Skeletal muscle cell (primary cell): ENCODE measurements at regions not wholly inside any gene's neighbourhood (a gene's known extent, or its start where the extent isn't known, plus 50 kb on each side); places are given as distances from the start of the nearest gene placed in this dataset.

Experiments used
- DNase-seq: peaks from one replicate; pipeline ENCODE4 v3.0.0-alpha.2; 2010; ENCODE audit warnings: low read depth
- H3K4me3 ChIP-seq: 2 replicates; pipeline ENCODE4 v1.5.1; 2011; ENCODE audit warnings: low read depth, mild to moderate bottlenecking, control low read depth, low read length, moderate library complexity

DNA sequence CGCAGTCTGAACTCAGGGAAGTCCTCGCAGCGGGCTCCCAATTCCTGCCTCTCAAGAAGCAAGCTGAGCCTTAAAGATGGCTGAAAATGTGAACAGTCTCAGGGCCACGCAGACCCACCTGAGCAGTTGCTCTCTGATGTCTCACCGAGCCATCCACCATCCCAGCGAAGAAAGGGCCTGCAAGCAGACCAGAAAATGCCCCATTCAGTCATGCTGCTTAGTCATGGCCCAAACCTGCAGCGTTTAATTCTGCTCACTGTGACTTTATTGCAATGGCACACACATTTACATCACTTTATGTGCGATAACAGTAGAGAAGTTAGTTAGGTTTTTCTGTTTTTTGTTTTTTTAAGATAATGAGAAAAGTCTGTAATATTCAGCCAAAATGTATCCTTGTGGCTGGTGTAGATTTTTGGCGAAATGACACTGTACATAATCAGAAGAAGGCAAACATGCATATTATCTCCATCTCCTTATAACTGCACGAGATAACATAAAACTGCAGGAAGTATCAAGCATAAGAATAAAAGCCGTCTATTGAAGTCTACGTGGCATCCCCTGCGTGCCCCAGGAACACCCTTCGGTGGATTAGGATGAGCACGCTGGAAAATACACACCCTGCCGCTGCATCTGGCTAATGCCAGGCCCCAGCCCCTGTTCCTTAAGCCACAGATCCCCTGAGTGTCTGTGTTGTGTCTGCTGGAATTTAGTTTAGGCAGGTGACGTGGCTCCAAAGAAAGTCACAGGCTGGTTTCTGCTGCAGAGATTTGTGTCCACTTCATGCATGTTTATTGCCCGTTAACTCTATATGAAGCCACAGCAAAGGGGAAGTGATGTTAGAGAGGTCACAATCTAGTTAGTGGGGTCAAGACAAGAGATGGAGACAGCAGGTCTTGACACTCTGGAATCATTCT lies 119.8 kb upstream of the IRF2BP2 start:
- no peak overlapping the region for H3K4me3 ChIP-seq
- no peak for DNase-seq

DNA sequence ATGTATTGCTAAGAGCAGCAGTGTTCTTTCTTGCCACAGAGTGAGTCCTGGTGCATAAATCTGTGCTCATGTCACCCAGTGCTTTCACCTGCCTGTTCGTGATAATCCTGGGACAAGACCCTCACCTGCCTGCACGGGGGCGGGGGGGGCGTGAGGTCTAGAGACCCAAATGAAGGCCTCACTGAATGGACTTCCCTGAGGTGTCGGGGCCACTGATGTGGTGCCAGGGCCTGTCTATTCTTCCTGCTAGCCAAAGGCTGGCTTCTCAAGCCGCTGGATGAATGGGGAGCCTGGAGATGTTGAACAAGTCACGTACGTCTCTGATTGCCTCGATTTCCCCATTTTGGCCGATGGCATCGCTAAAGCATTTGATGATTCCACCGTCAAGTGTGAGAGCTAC lies 118.8 kb upstream of the IRF2BP2 start:
- DNase-seq = no peak
- no peak overlapping the region for H3K4me3 ChIP-seq

DNA sequence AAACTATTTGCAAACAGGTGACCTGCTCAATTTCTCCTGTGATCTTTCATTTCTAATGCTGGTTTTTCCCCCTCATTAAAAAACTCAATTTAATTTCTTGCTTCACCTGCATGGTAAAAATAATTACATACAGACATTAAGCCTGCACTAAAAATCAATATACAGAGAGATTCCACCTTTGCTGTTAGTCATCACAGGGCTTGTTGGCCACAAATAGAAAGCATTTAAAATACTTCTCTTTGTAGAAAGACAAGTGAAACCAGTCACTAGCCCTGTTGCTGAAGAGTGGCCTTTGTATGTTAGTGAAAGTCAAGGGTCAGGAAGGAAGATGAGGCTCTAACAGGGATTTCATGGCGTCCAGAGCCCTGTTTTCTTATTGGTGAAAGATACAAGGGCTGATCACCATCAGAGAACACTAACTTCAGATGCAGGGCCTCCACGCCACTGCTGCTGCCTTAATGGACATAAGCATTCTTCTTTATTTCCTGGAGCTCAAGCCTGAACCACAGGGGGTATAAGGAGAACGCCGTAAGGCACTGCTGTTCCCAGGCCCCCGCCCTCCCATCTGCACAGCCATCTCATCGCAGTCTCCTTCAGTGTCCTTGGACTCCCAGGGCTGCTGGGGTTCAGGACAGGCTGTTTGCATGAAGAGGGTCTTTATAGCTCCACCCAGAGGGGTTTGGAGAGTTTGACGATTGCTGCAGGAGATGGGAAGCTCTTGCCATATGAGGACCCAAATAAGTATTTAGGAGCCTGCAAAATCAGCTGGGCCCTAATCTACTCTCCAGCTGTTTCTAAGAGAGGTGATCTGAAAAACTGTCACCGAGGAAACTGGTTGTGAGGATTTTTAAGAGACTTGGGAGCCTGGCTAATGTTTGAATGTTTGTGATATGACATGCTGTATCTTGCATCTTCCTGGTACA lies 117.3 kb upstream of the IRF2BP2 start:
- DNase-seq = no peak
- H3K4me3 ChIP-seq = no peak overlapping the region

DNA sequence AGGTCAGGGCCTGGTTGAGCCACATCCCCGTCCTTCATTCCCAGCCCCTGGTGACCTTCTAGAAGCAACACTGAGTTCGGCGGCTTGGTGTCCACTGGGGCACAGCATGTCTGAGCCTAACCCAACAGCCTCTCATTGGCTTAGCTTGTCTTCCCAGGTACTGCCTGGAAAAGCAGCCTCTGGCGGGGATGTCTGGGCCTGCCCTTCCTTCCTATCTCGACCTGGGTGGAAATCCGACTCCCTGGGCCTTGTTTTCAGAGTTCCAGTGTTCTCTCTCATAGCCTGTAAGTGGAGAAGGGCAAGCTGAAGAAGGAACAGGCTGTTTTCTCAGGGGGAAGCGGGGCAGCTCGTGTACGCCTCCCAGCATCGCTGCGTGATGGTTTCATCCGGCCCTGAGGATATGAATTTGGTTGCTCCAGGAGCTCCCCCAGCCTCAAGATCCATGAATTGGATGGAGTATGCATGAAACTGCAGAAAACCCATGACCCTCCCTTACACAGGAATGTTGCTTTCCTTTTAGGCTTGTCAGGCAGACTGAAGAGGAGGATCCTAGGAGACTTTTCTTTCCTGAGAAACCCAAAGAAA lies 116.5 kb upstream of the IRF2BP2 start:
- DNase-seq = peak; percentile 44

DNA sequence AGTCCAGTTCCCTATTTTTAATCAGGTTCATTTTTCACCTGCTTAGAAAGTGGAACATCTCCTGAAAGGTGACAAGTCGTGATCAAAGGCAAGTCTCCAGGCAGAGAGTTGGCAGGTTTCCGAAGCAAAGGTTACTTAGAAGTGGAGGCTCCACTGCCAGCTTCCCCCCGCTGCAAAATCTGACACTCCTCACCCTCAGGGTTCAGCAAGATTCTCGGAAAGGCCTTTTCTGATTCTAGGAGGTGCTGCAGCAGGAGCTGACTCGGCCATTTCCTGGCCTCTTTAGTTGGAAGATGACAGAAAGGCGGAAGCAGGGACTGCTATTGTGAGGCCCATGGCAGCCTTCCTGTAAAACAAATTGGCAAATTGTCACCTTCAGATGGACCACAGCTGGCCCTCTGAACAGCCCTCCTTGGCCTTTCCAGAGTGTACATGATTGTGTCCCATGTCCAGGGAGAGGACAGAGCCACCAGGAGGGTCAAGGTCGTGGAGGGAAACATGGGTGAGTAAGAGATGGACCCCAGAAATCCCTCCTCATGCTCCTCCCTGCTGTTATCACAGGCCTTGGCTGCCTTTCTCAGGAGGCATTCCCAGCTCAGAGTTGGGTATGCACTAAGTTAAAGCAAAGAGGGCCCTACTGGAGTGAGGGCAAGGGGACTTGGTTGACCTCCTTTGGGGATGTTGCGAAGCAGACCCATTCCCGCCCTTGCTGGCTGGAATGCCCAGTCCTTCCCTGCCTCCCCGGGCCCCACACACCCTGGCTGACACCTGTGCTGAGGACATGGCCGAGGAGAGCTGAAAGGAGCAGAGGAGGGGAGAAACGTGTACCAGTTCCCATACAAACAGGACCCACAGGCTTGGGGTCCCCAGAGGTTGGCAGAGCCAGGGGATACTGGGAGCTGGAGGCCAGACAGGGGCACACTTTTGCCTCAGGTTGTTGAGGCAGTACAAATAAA lies 115.5 kb upstream of the IRF2BP2 start:
- no peak for DNase-seq

More for the DNA sequence above, 116.5 kb upstream of the IRF2BP2 start:
- no peak overlapping the region for H3K4me3 ChIP-seq

DNA sequence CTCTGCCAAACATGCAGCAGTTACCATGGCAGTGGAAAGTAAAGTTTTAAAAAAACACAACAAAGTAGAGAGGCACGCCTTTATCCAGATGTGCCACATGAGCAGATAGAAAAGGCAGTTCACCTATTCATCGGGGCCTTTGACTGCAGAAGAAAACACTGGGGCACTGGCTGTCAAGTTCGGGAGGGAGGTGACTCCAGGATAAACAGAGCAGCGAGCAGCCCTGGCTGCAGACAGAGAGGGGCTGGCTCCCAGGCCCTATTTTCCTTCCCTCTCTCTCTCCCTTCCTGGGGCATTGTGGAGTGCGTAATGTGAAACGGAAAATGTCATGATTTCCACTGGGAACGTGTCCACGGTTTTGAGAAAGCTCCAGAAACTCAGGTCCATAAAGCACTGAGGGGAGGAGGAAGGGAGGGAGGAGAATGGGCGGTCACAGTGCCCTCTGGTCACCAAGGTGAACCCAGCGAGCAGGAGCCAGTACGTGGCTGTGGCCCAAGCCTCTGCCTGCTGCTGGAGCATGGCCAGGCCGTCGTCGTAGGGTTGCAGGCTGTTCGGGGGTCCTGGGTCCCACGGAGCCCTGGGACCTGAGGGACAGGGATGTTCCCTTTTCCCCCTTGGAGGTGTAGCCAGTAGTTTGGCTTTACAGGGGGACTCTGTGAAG lies 114.7 kb upstream of the IRF2BP2 start:
- peak overlapping the region; percentile 23 for H3K4me3 ChIP-seq

More for the DNA sequence above, 115.5 kb upstream of the IRF2BP2 start:
- H3K4me3 ChIP-seq = no peak overlapping the region

DNA sequence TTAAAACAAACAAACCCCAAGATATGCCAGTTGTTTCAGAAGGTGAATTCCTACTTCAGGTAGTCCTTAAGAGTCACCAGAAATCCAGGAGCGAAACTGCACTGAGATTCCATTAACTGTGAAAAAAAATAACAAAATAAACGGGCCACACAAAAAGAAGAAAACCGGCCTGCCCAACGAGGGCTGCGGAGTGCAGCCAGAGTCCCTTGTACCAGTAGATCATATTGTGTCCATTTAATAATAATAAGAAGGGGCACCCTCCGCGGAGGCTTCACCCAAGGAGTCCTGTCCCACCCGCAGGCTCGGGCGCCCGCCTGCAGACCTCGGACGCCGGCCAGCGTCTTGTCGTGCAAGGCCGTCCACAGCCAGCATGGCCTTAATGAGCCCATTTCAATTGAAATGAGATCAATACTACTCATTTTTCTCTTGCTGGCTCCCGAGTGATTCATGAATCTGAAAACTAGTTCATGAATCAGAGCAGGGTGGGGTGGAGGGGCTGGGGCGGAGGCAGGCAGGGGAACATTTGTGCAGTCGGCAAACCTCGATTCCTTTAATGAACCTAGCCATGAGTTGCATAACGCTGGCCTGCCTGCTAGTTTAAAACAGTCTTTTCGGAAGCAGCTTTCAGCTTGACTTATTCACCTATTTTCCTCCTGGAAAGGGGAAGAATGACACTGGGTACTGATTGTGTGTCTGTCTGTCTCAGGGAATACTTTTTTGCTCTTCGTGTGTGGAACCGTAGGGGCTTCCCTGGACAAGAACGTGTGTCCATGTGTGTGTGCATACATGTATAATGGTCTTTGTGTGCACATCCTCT lies 113.1 kb upstream of the IRF2BP2 start:
- DNase-seq = peak; percentile 92
- no peak overlapping the region for H3K4me3 ChIP-seq

More for the DNA sequence above, 114.7 kb upstream of the IRF2BP2 start:
- no peak for DNase-seq

DNA sequence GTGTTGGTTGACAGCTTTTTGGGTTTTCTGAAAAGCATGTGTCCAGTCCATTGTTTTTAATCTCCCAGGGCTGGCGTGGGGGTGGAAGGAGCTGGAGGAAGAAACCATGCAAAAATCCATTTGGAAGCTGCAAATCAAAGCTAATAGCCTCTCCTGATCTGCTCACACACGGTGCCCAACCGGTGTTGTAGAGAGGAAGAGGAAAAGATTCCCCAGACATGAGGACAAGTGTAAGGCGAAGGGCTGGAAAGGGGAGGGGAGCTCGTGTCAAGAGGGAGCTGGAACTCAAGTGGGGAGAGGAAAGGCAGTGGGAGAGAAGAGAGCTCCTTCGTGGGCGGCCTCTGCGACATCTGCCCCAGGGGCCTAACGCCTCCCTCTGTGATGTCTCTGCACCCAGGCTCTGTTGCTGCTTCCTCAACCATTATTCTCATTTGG lies 112.3 kb upstream of the IRF2BP2 start:
- DNase-seq = no peak
- H3K4me3 ChIP-seq = no peak overlapping the region

DNA sequence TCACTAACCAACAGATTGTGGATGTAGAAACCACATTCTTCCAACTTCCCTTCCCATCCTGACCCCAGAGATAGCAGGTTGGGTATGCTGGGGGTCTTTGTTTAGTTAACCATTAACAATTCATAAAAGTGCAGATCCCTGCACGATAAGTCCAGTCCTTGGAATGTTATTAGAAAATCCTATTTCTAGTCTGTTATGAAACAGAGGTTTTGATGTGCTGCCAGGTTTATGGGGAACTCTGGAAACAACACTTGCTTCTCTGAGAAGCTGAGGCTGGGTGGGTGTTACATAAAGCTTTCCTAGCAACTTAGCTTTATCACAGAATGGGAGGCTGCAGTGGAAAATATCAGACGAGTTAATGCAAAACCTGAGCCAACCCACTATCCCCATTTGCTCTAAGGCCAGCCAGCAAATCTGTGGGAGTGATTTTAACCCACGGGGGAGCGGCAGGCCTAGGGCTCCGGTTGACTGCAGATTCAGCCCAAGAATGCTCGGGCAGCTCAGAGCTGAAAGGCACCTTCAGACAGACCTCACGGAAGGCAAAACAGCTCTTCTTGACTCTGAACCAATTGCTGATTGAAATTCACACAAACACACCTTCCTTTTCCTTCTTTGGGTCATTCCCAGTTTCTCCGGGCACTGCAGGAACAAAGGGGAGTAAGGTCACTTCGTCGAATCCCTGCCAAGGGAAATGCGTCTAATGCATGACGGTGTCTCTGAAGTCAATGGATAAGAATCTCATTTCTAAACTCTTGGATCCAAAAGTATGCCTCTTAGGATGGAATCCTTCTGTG lies 111.7 kb upstream of the IRF2BP2 start:
- no peak overlapping the region for H3K4me3 ChIP-seq
- DNase-seq = peak; percentile 72

DNA sequence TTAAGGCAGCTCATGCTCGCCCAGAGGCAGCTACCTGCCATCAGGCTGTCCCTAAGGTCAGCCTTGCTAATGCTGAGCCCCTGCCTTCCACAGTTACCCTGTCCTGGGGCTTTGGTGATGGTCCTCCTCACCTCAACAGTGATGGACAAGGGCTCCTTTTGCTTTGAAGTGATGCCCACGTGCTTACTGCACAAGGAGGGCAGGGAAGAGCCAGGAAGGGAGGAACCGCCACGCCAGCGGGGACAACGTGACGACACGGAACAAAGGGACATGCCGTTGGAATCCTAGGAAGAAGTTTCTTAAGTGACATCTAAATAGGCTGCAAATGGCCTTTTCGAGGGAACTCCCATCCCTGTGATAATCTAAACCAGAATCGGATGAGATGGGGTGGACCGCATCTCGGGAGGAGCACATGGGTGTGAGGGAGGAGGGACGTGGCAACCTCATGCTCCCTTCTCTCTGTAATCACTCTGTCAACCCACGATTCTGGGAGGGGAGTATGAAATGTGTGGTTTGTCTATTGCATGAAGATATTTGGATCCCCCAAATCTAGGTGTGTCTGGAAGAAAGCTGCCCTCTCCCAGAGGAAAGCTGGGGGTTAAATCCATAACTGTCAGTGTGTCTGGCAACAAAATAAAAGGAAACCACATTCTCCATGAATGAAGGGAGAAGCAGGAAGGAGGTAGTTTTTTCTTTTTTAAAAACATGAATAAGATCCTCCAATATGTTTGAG lies 110.9 kb upstream of the IRF2BP2 start:
- no peak overlapping the region for H3K4me3 ChIP-seq
- DNase-seq = no peak

DNA sequence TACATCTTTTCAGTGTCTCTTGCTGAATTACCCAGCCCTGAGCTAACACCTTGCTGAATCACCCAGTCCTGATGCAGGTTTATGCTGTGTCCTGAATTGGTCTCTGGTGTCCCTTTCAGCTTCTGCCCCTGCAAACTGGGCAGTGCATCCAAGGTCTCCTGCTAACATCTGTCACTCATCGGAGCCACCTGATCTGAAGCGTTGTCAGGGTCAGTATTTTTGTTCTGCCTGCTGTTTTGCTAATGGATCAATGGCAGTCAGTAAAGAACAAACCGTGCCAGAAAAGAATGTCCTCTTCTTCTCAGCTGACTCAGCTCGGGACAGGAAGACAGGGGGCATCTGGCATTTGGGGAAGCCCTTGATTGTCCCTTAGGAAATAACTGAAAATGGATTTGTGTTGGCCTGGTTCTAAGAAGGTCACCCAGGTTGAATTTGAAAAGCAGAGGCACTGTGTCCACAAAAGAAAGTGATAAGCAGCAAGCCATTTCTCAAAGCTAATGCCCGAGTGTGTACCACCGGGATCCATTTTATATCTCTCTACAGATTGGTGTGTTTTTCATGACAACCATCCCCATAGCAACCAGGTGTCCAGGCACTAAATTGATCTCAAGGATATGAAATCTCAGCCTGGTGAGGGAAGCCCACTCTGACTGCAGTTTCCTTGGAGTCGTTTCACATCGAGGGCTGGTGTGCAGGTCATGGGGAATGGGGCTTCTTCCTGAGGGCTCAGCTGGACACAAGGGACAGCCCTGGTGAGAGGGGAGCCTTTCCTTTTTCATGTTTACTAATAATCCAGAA lies 109.7 kb upstream of the IRF2BP2 start:
- no peak overlapping the region for H3K4me3 ChIP-seq
- no peak for DNase-seq

DNA sequence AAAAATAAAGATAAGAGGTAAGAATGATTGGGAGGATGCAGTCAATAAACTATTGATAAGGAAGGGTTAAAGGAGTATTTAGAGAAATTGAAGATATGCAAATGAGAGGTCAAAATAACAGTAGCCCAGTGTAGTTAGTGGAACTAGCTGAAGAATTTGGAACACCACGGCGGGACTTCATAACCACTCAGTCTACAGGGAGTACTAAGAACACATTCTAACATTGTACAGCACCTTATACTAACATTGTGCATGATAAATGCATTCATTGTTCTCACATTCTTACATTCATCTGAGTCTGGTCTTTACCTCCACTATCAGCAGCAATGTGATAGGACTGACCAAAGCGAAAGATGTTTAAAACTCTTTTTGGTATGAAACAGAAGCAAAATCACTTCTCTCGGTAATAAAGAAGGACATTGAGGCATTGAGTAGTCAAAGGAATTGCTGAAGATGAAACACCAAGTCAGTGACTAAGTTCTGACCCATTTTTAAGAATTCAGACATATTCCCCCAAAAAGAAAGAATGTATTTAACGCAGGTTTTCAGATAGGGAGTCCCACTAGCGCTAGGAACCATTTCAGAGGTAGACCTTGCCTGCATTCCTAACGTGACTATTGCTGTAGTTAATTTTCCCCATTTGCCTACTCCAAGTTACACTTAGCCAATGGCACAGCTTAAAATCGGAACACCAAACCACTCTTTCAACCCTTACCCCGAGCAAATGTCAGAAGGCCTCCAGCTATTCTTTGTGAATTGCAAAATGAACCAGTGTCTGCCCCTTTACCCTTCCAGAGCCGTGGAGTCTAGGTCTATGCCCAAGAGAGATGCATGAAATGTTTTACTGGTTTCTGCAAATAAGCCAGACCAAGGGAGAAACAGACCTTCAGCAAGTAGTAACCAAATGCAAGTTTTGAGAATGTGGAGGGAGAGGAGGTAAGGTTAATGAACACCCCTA lies 108.8 kb upstream of the IRF2BP2 start:
- no peak overlapping the region for H3K4me3 ChIP-seq
- no peak for DNase-seq

DNA sequence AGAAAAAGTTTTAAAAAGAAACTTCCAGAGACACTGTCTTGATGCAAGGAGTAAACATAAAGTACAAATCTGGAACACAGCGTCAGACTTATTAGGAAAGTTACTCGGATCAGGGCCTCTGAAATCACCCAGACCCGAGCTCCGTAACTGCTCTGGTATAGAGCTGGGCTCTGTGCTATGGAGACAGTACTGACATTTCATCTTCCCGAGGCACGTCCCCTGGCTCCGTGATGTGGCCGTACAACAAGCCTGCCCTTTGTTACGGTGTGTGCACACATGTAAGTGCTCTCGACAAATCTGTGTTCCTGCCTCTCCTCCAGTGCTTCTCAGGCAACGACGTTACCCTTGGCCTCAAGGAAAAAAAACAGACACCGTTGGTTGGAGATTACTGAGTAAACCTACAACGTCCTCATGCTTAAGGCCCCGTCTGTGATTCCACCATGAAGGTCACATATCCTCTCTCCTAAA lies 107.0 kb upstream of the IRF2BP2 start:
- no peak overlapping the region for H3K4me3 ChIP-seq
- no peak for DNase-seq
